ENCODE measurements at regions not wholly inside any gene's neighbourhood (a gene's known extent, or its start where the extent isn't known, plus 50 kb on each side); places are given as distances from the start of the nearest gene placed in this dataset.

- TF ChIP-seq POLR2A (IDR thresholded peaks at IDR 0.05; ENCODE audit: low read length) (no peak), GATA1 (IDR thresholded peaks at IDR 0.05; ENCODE audit: low read depth, low read length) (no peak)
Observed at GRCh38 chr14:104421892-104422828, 157.4 kb upstream of the C14orf180 start.

Measured in erythroblast (primary cell).